ENCODE measurements at regions not wholly inside any gene's neighbourhood (a gene's known extent, or its start where the extent isn't known, plus 50 kb on each side); places are given as distances from the start of the nearest gene placed in this dataset.

DNA sequence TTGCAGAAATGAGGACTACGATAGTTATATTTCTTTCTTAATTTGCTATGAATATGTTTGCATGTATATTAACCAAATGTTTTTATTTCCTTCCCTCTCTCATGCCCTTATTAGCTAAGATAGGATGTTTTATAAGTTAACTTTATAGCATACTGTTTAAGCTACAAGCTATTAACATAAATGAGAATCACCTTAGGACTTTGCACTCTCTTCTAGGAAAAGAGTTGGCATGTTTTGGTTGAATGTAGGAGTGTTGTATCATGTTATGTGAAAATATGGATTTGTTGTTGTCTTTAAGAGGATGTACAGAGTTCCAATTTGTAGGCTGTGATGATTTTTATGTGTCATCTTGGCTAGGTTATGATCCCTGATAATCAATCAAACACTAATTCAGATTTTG, 467.4 kb upstream of the SETBP1 start:
- no peak for TF ChIP-seq POLR2A (IDR thresholded peaks at IDR 0.05)

DNA sequence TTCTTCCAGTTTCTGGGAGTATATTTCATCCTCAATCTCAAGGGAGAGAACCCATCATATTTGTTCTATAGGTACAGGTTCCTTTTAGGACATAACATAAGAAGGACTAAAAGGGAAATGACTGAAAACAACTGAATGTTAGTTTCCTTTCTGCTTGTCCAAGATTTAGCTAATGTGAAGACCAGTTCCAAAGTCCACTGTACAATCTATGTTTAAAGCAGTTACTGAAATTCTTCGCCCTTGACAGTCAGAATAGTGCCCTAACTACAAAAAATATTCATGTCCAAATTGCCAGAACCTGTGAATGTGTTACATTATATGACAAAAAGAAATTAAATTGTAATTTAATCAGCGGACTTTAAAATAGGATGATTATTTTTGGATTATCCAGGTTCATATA, 466.3 kb upstream of the SETBP1 start:
- TF ChIP-seq, protein P1, sequence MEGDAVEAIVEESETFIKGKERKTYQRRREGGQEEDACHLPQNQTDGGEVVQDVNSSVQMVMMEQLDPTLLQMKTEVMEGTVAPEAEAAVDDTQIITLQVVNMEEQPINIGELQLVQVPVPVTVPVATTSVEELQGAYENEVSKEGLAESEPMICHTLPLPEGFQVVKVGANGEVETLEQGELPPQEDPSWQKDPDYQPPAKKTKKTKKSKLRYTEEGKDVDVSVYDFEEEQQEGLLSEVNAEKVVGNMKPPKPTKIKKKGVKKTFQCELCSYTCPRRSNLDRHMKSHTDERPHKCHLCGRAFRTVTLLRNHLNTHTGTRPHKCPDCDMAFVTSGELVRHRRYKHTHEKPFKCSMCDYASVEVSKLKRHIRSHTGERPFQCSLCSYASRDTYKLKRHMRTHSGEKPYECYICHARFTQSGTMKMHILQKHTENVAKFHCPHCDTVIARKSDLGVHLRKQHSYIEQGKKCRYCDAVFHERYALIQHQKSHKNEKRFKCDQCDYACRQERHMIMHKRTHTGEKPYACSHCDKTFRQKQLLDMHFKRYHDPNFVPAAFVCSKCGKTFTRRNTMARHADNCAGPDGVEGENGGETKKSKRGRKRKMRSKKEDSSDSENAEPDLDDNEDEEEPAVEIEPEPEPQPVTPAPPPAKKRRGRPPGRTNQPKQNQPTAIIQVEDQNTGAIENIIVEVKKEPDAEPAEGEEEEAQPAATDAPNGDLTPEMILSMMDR (IDR thresholded peaks at IDR 0.05) = no peak
- no peak for TF ChIP-seq EP300 (IDR thresholded peaks at IDR 0.05)
- TF ChIP-seq POLR2AphosphoS5 (IDR thresholded peaks at IDR 0.05) = no peak
- TF ChIP-seq POLR2A (IDR thresholded peaks at IDR 0.05) = no peak
- no peaks in the 10 kb centered on the region for H3K4me1 ChIP-seq
- H3K36me3 ChIP-seq = no peaks in the 10 kb centered on the region
- no peak for ATAC-seq
- peaks cover 0 to 3% (median 0%) of the 10 kb centered on the region in 3 donors for H3K9me3 ChIP-seq
- H3K4me3 ChIP-seq = no peak overlapping the region
- WGBS, 2 donors (ENCODE audit: low coverage in 1 of 2) = 50 to 81% methylated on average over 2 of the region's 2 CpGs
- H3K27me3 ChIP-seq = no peaks in the 10 kb centered on the region
- no peak overlapping the region for H3K27ac ChIP-seq

More for the DNA sequence above, 467.4 kb upstream of the SETBP1 start:
- Histone ChIP-seq H3K27ac (no peak overlapping the region), H3K9me3 (peaks cover 0 to 3% (median 0%) of the 10 kb centered on the region in 3 donors), H3K27me3 (no peaks in the 10 kb centered on the region), H3K36me3 (no peaks in the 10 kb centered on the region), H3K4me3 (no peak overlapping the region), H3K4me1 (no peaks in the 10 kb centered on the region)
- 88 to 100% methylated on average over 1 of the region's 1 CpG for WGBS, 2 donors (ENCODE audit: low coverage in 1 of 2)
- no peak for ATAC-seq

GRCh38 chr18:44216169-44216568, 464.5 kb upstream of the SETBP1 start:
- Histone ChIP-seq H3K4me1 (no peaks in the 10 kb centered on the region), H3K27me3 (no peaks in the 10 kb centered on the region), H3K36me3 (no peaks in the 10 kb centered on the region), H3K27ac (no peak overlapping the region), H3K9me3 (peaks cover 0 to 3% (median 0%) of the 10 kb centered on the region in 3 donors), H3K4me3 (no peak overlapping the region)
- no peak for ATAC-seq
- 56 to 64% methylated on average over 1 of the region's 1 CpG for WGBS, 2 donors (ENCODE audit: low coverage in 1 of 2)
- no peak for TF ChIP-seq POLR2AphosphoS5 (IDR thresholded peaks at IDR 0.05)
- TF ChIP-seq EP300 (IDR thresholded peaks at IDR 0.05) = no peak
- TF ChIP-seq, protein P1 (IDR thresholded peaks at IDR 0.05) = no peak
- TF ChIP-seq POLR2A (IDR thresholded peaks at IDR 0.05) = no peak

DNA sequence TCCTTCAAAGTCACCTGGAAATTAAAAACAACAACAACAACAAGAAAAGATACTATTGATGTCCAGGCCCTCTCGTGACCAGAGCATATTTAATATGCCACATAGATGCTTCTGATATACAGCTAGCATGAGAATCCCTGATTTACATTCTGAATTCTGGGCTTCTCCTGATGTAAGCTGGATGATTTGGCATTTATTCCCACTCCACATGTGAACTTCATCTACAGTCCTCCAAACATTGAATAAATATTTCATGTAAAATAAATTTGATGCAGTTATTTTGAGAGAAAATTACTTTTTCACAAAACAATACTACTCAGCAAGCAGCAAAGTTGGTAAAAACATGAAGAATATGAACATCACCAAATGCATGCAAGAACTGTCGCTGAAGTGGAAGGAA, 453.2 kb upstream of the SETBP1 start:
- H3K4me3 ChIP-seq = no peak overlapping the region
- no peaks in the 10 kb centered on the region for H3K36me3 ChIP-seq
- no peaks in the 10 kb centered on the region for H3K27me3 ChIP-seq
- TF ChIP-seq POLR2A (IDR thresholded peaks at IDR 0.05) = no peak
- TF ChIP-seq, protein P1 (IDR thresholded peaks at IDR 0.05) = no peak
- TF ChIP-seq EP300 (IDR thresholded peaks at IDR 0.05) = no peak
- no peak for TF ChIP-seq POLR2AphosphoS5 (IDR thresholded peaks at IDR 0.05)
- no peak for ATAC-seq
- H3K27ac ChIP-seq = no peak overlapping the region
- no peaks in the 10 kb centered on the region for H3K9me3 ChIP-seq
- H3K4me1 ChIP-seq = peaks cover 0 to 16% (median 7%) of the 10 kb centered on the region in 3 donors
- WGBS, 2 donors (ENCODE audit: low coverage in 1 of 2) = 74 to 91% methylated on average over 2 of the region's 2 CpGs

DNA sequence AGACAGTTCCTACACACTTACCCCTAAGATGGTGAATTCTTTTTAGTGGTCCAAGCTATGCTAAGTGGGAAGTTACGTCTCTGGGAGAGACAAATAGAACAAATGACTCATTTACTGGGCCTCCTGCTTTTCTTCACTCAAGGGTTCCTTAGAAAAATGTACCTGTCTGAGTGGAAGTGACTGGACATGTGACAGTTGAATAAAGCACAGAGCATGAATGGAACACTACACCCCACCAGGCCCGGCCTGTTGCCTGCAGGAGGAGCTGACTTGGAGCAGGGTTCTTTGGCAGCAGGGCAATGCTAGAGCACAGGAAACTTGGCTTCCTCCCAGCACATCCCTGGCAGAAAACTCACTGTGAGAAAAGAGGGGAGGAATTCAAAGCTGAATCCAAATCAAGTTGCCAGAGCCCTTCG, 451.0 kb upstream of the SETBP1 start:
- peak; percentile 84 for ATAC-seq
- no peaks in the 10 kb centered on the region for H3K27me3 ChIP-seq
- no peaks in the 10 kb centered on the region for H3K36me3 ChIP-seq
- no peaks in the 10 kb centered on the region for H3K9me3 ChIP-seq
- 6 to 11% methylated on average over 3 of the region's 3 CpGs for WGBS, 2 donors (ENCODE audit: low coverage in 1 of 2)
- peaks cover 0 to 22% (median 7%) of the 10 kb centered on the region in 3 donors for H3K4me1 ChIP-seq
- H3K4me3 ChIP-seq = no peak overlapping the region
- peak overlapping the region in 2 of 4 donors; percentile 18 to 71 for H3K27ac ChIP-seq
- TF ChIP-seq, protein P1 (IDR thresholded peaks at IDR 0.05) = peak in 2 of 4 experiments; percentile 19 to 23
- TF ChIP-seq POLR2A (IDR thresholded peaks at IDR 0.05) (no peak), POLR2AphosphoS5 (IDR thresholded peaks at IDR 0.05) (peak; percentile 87), EP300 (IDR thresholded peaks at IDR 0.05) (no peak)

Measured in gastroesophageal sphincter (tissue), 4 donors.